CD4-positive, alpha-beta T cell treated with Interferon alpha-2 for 1 hour (primary cell): ENCODE measurements at regions not wholly inside any gene's neighbourhood (a gene's known extent, or its start where the extent isn't known, plus 50 kb on each side); places are given as distances from the start of the nearest gene placed in this dataset.

Source experiments
- DNase-seq, 2 donors: peaks; one replicate each; pipeline ENCODE4 v3.0.0-alpha.2; 2020 to 2022

DNA sequence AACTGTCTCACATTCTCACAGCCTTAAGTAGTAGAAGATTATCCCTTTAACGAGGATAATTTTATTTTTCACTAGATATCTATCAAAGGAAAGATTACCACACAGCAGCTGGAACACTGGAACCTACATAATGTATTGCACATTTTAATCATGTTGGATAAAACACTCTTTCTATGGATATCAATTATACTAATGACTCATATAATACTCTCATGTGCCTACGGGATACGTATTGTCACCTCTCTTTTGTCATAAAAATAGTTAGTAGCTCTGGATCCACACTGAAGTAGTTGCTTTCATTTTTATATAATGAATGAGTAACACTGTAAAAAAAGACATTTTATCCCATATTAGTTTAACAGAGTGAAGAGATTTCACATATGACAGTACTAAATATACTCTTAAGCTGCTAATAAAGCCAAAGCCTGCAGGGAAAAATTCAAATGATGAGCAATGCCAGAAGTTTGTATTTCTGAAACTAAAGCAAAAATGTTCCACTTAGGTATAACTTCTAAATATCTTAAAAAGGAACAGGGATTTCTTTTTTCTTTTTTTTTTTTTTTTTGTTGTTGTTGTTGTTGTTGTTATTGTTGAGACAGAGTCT lies 408.7 kb upstream of the PKN2 start:
- DNase-seq, result no peak

- DNase-seq, result no peak
Observed at GRCh38 chr1:88276163-88276562, 407.9 kb upstream of the PKN2 start.

GRCh38 chr1:88284066-88284465 lies 400.0 kb upstream of the PKN2 start:
- no peak for DNase-seq

DNA sequence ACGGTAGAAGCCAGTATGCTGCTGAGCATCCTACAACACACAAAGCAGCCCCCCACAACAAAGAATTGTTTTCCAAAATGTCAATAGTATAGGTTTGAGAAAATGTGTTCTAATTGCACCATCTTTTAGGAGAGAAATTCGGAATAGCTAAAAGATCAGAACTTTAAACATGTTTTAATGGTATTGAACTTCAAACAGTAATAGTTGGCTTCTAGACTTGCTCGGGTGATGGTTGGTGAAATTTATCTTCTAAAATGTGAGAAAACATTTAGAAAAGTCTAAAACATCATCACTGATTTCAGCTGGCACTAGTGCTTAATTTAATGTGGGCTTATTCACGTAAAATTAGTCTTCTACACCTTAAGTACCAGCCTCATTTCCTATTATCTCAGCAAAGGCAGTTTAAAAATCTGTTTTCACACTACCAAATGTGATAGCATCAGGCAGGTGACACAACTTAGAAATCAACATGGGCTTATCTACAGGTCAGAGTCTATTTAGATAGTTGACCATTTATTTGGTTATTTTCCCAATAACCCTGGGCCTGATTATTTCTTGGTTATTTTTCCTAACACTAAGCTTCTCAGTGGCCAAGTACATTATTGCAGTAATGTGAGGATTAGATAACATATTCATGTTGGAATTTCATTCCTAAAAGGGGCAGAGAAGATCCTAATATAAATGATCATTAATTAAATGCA lies 399.3 kb upstream of the PKN2 start:
- no peak for DNase-seq

DNA sequence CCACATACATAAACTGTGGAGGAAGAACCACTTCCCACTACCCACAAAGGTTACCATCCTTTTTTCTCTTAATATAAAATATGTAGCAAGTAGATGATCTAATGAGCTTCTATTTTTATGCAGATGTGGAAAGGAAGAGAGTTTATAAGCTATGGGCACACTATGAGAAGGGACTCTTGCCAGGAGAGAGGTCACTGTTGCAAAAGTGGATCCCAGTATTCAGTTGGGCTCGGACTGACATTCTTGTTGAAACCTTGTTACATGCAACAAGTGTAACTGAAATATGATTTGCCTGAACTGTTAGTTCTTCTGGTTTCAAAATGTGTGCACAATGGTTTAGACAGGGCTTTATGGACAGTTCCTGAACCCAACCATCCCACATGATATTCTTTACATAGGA lies 397.4 kb upstream of the PKN2 start:
- no peak for DNase-seq

- no peak for DNase-seq
Observed at GRCh38 chr1:88288571-88288970, 395.5 kb upstream of the PKN2 start.

- no peak for DNase-seq
Observed at GRCh38 chr1:88289401-88290102, 394.5 kb upstream of the PKN2 start.

GRCh38 chr1:88291611-88292354 lies 392.3 kb upstream of the PKN2 start:
- no peak for DNase-seq

DNA sequence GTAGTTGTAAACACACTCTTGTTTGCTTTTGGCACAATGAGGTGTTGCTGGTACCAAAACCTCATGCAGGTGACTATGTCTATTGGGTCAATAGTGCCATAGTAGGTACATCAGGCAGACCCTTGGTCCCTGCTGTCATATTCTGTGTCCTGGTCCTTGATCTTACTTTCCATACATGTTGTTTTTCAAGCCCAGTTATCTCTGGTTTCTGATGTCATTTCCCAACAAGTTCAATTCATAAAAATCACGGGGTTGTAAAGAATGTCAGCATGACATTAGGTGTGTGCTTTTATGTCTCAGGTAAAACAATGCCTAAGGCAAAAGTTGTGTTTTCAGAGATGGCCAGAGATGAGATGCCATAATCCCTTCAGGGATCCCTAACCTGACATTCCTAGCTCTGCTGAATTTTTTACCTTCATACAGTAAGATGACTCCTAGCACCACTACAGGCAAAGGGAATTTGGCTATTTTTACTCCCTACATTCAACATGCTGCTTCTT lies 390.3 kb upstream of the PKN2 start:
- DNase-seq, result no peak

DNA sequence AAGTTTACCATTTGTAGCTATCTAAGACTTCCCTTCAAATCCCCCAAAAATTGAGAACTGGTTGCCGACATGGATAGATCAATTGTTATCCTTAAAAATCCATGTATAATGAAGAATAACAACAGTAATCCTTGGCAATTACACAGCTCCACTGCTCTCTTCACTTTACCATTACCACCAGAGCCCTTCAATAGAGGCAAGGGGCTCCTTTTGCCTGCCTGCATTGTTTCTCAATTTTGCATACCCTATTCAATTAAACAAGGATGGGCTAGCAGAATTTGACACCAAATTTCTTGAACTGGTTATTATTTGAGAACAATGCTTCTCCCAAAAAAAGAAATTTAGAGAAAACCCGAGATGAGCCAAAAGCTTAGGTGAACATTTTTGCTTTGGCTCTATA lies 387.8 kb upstream of the PKN2 start:
- DNase-seq, result no peak

- no peak for DNase-seq
Observed at GRCh38 chr1:88296642-88297041, 387.4 kb upstream of the PKN2 start.

- no peak for DNase-seq
Observed at GRCh38 chr1:88298506-88298905, 385.6 kb upstream of the PKN2 start.

- DNase-seq, result no peak
Observed at GRCh38 chr1:88300752-88301263, 383.3 kb upstream of the PKN2 start.

DNA sequence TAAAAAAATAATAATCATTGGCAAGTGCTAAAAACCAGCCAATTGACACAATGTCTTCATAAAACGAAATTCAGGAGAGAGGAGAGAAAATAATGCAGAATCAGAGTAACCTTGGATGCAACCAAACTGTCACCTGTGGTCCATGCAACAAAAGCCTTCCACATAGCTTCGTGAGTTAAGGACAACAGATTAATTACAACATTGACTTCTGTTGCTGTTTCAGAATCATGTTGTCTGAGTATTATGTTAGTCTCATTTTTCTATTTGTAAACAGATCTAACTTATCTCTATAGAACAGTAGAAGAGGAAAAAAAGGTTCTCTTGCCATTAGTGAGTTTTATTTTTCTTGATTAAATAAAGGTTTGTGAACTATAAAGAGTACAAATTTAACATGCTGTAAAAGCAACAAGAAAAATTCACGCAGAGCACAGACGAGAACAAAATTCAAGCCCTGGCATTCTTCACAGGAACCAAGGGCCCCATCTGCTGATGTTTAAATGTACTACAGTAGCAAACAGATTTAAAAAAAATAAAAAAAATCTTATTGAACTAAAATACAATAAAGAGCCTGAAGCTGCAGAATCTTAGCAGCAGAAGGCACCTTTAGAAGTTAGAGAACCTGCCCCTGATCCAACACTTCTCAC lies 381.1 kb upstream of the PKN2 start:
- DNase-seq, result no peak

GRCh38 chr1:88311265-88311664 lies 372.8 kb upstream of the PKN2 start:
- DNase-seq, result no peak

GRCh38 chr1:88311907-88312306 lies 372.2 kb upstream of the PKN2 start:
- DNase-seq, result no peak

DNA sequence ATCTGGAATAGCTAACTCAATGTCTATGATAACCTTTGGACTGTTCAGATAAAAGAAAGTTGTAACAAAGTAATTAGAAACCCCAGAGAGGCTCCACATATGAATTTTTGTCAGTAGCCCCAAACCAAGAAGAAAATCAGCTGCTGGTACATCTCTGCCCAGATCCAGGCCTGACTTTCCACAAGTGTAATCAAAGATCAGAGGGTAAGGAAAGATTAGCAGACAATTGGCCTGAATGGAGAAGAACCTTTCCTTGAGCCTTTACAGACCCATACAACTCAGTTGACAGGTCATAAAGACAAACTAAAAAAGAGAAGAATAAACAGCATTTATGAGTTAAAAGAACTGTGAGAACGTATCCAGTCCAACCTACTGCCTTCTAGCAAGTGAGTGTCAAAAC lies 366.7 kb upstream of the PKN2 start:
- DNase-seq, result no peak

GRCh38 chr1:88318740-88319139 lies 365.3 kb upstream of the PKN2 start:
- no peak for DNase-seq

DNA sequence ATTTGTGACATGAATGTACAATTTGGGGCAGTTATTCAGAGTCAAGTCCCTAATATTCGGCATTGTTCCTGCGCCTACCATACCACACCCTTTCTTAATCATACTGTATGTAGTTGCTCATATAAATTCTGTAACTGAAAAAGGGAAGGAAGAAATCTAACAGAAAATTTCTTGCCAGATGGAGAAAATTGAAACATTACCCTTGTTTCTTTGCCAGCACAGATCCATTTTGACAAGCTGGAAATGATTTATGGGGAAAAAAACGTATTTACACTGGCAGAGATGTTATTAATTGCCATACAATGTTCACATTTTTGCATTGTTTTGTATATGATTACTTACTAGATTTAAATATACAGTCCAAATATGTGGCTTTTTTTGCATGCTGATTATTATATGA lies 363.8 kb upstream of the PKN2 start:
- DNase-seq, result no peak

DNA sequence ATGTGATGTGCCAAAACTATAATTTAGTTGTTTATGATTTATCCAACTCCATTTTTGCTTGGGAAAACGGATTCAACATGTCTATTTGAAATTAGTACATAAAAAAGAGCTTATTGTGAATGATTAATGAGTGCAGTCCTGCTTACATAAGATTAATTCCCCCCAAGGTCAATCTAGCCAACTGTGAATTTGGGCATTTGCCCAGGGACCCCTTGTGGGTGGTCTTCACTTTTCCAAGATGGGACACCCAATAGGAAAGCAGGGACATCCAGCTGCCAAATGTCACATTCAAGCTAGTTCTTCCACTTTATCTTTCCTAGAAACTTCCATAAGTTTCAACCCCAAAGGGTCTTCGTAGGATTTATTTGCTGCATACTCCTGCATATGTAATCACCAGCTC lies 362.4 kb upstream of the PKN2 start:
- DNase-seq, result no peak

DNA sequence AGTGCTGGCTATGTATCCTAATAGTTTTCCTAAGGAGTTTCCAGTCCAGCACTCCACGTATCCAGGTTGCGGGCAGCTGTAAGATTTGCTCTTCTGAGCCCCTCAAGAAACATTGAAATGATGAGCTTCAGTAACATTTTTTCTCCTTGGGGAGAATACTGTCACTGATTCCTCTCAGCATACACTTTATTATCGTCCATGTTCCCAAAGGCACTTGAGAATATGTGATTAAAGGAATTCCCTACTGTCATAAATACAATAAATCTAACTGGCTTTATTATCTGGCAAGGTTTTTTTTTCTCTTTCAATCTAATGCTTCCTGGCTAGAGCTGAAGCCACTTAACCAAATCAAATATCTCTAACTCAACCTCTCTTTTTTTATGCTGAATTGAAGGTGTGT lies 359.2 kb upstream of the PKN2 start:
- DNase-seq, result no peak

GRCh38 chr1:88327391-88328267 lies 356.4 kb upstream of the PKN2 start:
- no peak for DNase-seq
